SH-SY5Y (cell line): ENCODE measurements at regions not wholly inside any gene's neighbourhood (a gene's known extent, or its start where the extent isn't known, plus 50 kb on each side); places are given as distances from the start of the nearest gene placed in this dataset.

Source experiments
- GATA2 ChIP-seq: IDR thresholded peaks from 2 replicates; pipeline ENCODE4 v1.6.1; 2011; ENCODE audit warnings: mild to moderate bottlenecking, low read depth, low read length
- GATA3 ChIP-seq: IDR thresholded peaks from 2 replicates; pipeline ENCODE4 v1.6.1; 2011; ENCODE audit warnings: low read depth, mild to moderate bottlenecking, low read length, moderate library complexity

GRCh38 chr5:96214442-96215197 lies 218.4 kb downstream of the PCSK1 start:
- TF ChIP-seq GATA2 (no peak), GATA3 (no peak)
